GM18867 (cell line): ENCODE measurements at regions not wholly inside any gene's neighbourhood (a gene's known extent, or its start where the extent isn't known, plus 50 kb on each side); places are given as distances from the start of the nearest gene placed in this dataset.

Experiments
- ATAC-seq: cut with Tn5 transposase; IDR thresholded peaks from one replicate; pipeline ENCODE4 v1.9.1; 2021; ENCODE audit warnings: mild to moderate bottlenecking, moderate library complexity; ENCODE audit not compliant: unreplicated experiment

DNA sequence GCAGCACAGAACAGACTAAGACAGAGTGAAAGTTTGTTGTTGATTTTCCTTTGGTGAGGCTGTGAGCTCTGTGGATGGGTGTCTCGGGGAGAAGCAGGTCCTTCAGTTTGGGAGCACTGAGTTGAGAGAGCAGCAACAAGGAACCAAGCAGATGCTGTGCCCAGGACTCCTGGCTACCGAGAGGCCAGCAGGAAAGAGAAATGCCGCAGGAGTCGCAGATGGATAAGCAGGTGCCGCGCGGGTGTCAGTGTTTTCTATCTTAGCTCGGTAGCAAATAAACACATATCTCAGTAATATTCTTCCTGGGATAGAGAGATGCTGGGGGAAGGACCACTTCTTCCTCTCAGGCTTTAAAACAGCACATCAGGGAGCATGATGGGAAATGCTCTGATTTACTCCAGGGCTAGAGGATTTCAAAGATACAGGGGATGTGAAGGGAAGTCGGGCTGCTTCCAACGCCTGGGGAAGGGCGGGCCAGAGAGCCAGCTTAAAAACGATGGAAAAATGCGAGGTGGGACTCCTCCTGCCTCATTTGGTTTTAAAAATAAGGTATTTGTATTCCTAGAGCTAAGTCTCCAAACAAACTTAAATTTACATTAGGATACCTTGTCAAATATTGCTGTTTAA, 470.7 kb upstream of the B3GAT1 start:
- ATAC-seq: no peak

- no peak for ATAC-seq
Measured at GRCh38 chr11:134882141-134882540, 470.1 kb upstream of the B3GAT1 start.

- ATAC-seq: no peak
Measured at GRCh38 chr11:134880788-134881187, 468.7 kb upstream of the B3GAT1 start.

DNA sequence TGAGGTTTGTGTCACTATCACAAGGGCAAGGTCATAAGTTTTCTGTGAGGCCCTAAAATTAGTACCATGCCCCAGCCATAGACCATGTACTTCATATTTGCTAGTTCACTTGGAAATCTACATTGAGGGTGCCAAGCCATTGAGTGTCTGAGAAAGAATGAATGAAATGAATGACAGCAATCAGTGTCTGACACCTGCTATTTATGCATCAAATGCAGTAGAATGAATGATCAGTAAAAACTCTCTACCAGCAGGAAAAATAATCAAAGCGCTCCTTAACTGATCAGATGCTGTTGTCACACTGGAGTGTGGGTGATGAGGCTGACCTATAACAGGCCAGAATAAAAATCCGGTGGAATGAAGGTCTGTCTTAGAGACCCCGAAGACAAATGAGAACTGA, 467.9 kb upstream of the B3GAT1 start:
- ATAC-seq: no peak

DNA sequence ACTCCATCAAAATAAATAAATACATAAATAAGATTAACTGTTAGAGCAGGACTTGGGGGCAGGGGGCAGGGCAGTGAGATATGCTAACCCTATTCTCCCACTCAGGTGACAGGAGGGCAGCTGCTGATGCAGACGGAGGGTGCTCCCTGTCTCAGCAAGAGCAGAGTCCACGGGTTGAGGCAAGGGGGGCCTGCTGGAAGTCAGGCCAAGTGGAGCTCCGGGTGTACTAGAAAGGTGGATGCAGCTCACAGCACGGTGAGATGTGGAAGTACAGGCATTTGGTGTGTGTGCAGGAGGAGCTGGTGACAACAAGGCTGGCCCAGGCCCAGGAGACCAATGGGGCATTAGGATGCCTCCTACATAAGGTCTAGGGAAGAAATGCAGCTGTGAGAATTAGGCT, 467.3 kb upstream of the B3GAT1 start:
- ATAC-seq: no peak

- ATAC-seq: no peak
Measured at GRCh38 chr11:134878785-134879184, 466.7 kb upstream of the B3GAT1 start.

DNA sequence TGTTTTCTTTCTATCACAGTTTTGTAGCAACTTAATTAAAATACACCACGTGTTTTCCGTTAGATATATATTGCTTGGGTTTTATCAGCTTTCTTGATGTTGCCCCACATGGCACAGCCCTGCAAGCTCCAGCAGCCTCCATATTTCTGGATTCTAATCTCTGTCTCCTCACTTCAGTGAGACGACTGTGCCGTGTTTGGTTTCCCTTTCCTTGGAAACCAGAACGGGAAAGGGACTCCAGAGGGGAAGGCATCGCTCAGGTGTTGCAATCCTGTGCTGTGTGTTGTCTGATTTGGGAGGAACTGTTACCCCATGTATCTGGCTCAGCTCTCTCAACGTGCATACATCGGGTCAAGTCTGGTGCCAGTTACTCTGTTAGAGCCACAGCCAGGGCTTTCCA, 464.2 kb upstream of the B3GAT1 start:
- ATAC-seq: no peak

- ATAC-seq: no peak
Measured at GRCh38 chr11:134866981-134867675, 455.1 kb upstream of the B3GAT1 start.

DNA sequence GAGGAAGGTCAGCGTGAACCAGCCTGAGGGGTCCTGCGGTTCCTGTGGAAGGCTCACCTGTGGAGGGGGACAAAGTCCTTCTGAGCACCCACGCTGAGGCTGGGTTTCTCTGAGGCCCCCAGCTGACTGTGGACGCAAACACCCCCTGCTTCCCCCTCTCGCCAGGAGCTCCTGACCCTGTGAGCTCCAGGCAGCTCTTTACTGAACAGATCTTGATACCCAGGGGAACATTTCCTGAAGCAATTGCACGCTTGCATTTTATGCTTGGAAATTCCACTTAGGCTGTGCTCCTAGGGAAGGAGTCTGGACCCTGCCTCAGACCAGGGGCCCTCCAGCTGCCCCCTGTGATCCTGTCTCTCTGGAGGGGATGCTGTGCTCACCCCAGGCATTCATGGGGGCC, 454.2 kb upstream of the B3GAT1 start:
- no peak for ATAC-seq

- no peak for ATAC-seq
Measured at GRCh38 chr11:134864968-134865305, 452.9 kb upstream of the B3GAT1 start.

GRCh38 chr11:134864233-134864967, 452.4 kb upstream of the B3GAT1 start:
- ATAC-seq: no peak

GRCh38 chr11:134863294-134863693, 451.3 kb upstream of the B3GAT1 start:
- no peak for ATAC-seq

DNA sequence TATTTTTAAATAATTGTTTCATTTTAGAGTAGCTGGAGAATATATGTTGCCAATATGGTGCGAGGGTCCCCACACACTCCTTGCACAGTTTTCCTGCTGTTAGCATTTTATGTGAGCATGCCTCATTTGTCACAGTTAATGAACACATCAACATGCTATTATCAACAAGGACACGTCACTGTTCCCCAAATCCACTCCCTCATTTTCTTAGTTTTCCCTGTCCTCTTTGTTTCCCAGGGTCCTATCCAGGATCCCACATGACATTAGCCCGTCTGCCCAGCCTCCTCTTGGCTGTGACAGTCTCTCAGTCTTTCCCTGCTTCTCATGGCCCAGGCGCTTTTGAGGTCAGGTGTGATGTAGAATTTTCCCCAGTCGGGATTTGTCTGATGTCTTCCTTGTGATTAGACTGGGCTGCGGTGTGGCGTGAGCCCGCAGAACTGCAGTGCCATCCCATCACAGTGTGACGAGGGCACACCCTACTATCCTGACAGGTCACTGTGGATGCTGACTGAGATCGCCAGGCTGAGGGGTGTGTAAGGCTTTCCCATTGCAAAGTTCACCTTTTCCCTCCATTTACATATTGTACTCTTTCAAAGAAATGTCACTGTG, 450.6 kb upstream of the B3GAT1 start:
- ATAC-seq: no peak

GRCh38 chr11:134862105-134862502, 450.1 kb upstream of the B3GAT1 start:
- no peak for ATAC-seq

DNA sequence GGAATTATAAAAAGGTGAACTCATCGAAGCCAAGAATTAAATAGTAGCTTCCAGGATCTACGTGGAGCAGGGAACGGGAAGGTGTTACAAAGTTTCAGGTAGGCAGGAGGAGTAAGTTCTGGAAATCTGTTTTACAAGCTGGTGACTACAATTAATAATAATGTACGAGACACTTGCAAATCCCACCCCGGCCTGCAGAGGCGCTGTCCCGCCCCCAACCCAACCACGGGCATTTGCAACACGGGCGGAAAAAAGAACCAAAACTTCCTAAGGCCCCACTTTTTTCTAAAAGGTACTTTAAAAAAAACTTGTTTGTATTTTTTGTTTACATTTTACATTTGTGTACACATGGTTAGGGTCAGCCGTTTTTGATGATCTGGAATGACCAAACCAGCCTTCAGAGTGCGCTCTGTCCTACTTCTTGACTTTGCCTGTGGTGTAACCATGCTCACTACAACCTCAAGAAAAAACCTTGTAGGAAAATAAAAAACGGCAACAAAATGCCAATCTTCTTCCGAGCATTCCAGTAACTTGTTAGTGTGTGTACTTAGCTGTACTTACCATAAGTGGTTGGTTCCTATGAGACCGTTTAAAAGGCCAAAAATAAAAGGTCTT, 449.6 kb upstream of the B3GAT1 start:
- ATAC-seq: no peak

GRCh38 chr11:134858783-134859480, 446.9 kb upstream of the B3GAT1 start:
- ATAC-seq: no peak

- no peak for ATAC-seq
Measured at GRCh38 chr11:134857035-134857434, 445.0 kb upstream of the B3GAT1 start.

GRCh38 chr11:134856056-134856971, 444.3 kb upstream of the B3GAT1 start:
- ATAC-seq: no peak
